ENCODE measurements at regions not wholly inside any gene's neighbourhood (a gene's known extent, or its start where the extent isn't known, plus 50 kb on each side); places are given as distances from the start of the nearest gene placed in this dataset.
"Not testable (repeated sequence)": the region's sequence is repeated elsewhere in the genome, so short reads cannot be mapped to it uniquely, and the experiment has no call there.

DNA sequence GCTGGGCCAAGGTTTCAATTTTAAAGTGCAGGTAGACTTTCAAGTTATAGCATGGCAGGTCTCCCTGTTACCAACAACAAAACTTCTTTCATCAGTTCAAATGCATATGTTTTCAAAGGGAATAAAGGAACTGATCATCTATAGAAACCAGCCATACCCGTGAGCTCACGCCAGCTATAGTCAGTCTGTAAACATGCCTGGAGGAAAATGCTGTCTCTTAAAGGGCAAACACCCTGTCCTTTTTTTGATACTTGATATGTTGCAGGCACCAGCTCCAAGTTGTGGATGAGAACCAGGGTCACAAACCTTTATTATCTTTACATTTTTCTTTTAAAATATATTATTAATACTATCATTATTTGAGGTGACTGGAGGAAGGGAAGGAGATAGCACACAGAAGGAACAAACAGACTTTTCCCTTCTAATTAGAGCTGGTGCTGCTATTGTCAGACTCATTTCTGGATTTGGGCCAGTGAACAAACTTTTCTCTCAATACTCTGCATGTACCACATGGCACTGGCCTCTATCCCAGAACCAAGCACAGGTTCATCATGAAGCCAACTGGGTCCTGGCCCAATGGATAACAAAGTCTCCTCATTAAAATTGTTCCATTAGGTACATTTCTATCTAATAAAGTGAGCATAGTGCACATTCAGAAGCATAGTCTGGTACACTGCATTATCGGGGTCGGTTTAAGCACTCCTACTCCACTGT, 1102.4 kb downstream of the SORCS3 start:
- DNase-seq: peak in 25 of 56 donors; percentile 1 to 60 (median 11)

DNA sequence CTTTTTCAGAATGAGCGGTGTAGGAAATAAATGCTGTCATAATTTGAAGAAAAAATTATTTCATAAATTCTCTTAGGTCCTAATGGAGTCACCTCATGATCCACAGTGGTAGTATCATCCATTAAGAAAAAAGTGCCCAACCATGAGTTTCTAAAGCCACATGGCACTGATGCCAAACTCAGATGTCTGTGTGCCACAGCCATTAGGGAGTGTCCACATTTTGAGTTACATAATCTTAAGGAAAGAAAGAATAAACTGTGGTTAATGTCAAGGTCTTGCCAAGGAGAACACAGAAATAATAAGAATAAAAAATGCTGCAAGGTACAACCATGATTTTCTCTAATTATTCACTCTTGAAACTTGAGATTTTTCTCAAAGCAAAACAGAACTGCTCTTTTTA, 1101.8 kb downstream of the SORCS3 start:
- no peak for DNase-seq

DNA sequence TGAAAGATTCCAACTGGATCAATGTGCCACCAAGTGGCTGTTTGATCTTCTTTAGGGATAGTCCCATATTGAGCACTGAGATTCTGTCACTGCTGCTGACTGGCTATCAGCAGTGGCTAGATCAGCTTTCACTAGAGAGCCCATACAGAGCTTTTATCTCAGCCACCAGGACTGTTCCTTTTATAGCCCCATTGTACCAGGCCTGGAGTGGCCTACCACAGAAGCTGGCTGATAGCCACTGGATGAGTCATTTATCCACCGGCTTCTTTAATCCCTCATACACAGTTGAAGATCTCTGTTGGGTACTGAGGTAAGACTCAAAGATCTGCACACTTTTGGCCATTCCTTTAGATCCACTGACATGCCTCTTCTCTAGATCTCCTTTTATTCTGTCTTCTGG, 1101.1 kb downstream of the SORCS3 start:
- no peak for DNase-seq

DNA sequence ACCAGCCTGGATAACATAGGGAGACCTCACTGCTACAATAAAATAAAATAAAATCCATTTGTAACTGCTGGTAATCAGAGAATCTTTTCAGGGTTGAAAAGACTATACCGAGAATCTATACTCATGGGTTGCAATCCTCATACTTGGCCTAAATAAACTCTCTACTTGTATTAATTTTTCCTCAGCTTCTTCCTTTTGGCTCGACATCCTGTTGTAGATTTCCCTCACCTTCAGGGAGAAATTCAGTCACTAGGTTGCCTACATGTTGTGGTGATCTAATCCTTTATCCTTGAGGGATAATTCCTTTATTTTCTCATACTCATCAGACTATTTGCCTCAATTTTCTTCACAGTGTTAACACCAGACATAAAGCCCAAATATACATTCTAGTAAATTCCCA, 1093.4 kb downstream of the SORCS3 start:
- DNase-seq: no peak

DNA sequence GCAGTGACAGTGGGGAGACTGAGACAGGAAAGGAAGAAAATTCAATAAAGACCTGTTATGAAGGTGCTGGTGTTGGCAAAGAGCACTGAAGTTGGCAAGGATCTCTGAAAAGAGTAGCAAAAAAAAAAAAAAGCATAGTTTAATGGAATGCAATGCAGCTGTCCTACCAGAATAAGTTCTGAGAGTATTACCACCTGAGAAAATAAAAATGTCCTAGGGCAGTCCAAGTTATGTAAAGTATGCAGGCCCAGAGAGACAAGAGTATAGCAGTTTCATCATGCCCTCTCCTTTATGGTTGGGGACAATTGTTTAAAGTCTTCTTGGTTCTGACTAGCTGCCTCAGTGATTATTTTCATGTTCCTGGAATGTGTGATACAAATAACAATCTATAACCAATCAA, 1092.8 kb downstream of the SORCS3 start:
- DNase-seq: no peak

DNA sequence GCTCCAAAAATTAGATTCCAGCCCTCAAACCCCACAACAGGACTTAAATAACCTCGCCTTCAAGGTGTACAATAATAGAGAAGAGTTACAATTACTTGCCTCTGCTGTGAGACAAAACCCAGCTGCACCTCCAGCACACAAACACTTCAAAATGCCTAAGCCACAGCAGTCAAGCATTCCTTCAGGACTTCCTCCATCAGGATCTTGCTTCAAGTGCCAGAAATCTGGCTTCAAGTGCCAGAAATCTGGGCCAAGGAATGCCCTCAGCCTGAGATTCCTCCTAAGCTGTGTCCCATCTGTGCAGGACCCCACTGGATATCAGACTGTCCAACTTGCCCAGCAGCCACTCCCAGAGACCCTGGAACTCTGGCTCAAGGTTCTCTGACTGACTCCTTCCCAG, 1088.3 kb downstream of the SORCS3 start:
- DNase-seq: no peak

DNA sequence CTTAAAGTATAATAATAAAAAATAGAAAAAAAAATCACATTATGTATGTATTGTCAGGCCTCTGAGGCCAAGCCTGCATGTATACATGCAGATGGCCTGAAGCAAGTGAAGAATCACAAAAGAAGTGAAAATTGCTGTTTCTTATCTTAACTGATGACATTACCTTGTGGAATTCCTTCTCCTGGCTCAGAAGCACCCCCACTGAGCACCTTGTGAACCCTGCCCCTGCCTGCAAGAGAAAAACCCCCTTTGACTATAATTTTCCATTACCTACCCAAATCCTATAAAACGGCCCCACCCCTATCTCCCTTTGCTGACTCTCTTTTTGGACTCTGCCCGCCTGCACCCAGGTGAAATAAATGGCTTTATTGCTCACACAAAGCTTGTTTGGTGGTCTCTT, 1086.5 kb downstream of the SORCS3 start:
- not testable (repeated sequence) for DNase-seq

DNA sequence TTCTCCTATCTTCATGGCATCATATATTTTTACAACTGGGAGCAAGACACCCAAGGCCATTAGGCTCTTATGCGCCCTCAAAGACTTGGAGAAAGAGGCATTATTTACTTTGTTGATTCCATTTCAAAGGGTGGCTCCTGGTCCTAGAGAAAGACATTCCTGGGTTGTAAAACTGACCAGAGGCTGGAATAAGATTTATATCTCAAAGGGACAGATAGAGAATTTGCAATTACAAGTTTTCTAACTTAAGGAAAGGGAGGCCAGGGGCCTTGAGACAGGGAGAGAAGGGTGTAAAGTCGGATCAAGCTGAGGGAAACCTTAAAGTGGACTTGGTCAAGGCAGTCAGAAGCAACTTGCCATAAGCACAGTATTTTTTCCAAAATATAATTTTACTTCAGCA, 1086.0 kb downstream of the SORCS3 start:
- DNase-seq: no peak

DNA sequence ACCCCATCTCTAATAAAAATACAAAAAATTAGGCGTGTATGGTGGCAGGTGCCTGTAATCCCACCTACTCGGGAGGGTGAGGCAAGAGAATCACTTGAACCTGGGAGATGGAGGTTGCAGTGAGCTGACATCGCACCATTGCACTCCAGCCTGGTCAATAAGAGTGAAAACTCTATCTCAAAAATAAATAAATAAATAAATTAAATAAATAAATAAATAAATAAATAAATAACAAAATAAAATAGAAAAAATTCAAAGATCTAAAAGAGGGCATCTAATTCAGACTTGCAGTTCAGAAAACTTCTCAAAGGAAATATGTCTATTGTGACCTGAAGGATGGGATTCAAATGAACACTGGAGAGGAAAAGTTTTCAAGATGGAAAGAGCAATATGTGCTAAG, 1085.1 kb downstream of the SORCS3 start:
- DNase-seq: no peak

DNA sequence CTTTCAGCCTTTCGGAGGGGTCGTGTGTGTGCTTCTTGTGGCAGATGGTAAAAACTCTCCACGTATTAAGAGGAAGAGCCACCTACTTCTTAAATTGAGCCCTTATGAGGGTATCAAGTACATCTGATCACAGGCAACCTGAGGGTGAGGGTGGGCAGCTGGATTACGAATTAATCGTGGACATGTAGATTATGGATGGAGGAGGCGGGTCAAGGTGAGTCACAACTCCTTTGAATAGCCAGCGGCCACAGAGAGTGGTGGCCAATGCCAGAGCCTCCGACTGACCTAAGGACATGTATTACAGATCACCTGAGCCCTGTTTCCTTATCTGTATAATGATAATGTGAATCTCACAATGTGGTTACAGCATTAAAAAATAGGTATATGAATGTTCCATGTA, 1083.9 kb downstream of the SORCS3 start:
- no peak for DNase-seq

DNA sequence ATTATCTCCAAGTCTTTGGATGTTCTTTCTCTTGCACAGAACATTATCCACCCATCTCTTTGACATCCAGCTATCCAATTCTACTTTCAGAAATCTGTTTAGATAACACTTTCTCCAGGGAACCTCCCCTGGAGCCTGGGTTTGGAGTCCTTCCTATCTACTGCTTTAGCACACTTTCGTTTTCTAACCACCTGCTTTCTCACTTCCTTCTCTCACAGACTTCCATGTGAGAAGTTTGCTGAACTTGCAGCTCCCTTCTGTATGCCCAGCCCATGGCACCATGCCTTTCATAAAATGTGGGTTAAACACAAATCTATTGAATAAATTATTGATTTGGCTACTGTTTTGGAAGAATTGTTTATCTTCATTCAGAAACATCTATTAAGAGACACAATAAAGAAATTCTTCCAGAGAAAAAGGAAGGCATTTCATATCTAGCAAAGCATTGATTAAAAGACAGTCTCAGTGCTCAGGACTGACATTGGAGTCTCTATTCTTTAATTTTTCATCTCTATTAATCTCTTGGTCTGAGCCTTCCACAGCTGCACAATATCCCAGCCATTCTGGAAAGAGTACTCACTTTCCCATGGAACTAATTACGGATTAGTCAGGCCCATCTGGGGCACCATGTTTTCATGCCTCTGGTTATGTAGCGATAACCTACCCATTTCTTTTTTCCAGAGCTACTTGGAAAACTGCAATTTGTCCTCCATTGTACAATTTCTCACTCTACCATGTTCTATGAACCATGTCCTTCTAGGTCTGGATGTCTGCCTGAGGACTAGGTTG, 1077.3 kb downstream of the SORCS3 start:
- DNase-seq: no peak

DNA sequence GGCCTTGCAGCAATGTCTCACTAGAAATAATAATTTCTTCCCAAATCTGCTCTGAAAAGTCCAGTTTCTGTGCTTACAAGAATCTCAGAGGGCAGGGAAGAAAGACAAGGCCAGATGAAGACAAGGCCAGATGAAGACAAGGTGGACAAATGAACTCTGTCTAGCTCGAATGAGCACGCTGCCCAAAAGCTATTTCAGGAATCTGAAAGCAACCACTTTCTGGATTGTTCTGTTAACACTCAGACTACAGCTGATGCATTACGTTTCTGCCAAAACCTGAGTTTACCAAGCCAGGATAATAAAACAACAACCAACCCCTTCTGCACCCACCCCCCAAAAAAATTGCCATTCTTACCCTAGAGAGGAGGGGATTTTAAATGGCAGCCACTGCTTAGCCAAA, 1073.6 kb downstream of the SORCS3 start:
- no peak for DNase-seq

DNA sequence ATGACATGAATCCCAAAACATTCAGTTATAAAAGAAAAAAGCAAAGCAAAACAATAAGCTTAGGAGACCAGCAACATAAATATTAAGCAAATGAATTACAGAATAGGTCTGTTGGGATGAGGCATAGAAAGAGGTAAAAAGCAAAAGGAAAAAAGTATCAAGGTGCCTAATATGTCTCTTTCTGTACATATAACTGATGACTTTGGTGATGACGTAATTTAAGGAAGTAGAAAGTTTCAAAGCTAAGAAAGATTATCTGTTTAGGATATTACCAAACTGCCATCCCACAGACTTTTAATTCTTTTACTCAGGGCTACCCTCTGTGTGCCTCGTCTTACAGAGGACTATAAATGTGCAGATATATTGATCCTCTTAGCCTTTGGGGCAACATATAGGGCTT, 1066.5 kb downstream of the SORCS3 start:
- DNase-seq: no peak

DNA sequence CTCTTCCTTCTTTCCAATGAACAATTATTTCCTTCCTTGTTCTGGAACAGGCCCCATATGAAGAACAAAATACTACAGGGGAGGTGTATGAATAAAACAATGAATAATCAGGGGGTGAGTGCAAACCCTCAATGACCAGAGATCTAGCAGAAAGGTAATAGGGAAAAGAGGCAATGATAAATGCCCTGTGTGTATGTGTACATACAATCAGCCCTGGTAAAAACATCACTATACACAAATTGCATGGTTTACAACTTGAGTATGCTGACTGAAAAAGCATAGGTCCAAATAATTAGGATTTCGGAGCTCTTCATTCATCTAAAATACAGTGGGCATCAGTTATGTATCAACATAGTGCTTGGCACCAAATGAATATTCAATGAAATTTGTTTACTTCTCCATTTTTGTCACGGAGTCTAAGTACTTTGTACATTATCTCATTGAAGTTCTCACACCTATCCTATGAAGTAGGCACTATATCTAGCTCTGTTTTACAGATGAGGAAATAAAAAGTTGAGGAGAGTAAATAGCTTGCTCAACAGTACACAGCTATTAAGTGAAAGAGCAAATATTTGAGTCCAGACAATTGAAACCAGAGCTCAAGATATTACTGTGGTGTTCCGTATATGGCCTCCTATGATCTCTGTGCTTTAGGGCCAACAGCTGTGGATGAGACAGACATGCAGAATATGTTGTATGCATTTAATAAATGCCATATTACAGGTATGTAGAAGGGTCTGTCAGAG, 1065.4 kb downstream of the SORCS3 start:
- DNase-seq: no peak

DNA sequence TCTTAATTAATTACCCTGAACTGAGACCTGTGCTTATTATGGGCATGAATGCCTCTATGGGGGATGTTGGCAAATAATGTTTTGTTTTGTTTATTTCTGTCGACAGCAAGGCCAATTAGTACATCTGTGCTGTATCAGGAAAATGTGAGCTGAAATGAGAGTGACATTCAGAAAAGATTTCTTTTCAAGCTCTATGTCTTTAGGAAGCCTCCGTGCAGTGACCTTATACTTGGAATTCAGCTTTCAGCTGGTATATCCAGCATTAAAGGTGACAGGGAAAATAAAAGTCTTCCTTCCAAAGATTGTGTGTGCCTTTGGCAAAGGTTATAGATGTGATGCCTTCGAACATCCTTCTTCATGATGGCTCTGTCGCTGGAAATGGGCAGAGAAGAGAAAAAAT, 1061.1 kb downstream of the SORCS3 start:
- no peak for DNase-seq

DNA sequence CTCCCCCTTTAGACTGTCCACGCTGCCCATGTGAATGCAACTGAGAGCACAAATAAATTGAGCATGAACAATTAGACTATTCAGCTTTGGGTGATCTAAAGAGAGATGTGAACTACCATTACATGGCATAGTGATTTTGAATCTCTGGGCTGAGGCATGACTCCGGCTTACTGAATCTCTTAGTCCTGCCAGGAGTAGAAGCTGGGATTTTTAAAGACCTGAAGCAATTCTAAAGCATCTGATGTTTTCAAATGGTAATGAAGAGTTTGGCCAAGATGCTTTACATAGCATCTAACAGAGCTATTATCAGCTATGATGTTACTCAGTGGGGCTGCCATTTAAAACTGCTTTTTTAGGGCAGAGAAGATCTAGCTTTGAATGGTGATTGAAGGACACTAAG, 1059.1 kb downstream of the SORCS3 start:
- DNase-seq: no peak

DNA sequence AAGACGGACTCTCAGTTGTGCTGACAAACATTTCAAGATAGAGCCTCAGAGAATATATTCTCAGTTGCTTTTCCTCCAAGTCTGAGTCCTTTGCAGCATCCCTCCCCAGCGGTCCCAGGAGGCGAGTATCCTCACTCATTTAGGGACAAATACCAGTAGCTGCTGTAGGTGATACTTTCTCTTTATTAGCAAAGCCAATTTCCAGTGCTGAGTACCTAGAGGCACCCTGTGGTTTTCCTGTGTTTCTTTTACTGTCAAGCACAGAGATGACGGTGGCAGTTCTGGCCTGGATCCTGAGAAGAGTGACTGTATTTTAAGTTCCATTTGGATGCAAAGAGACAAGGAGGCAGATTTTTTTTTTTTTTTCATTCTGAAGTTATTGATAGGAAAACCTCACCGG, 1058.4 kb downstream of the SORCS3 start:
- no peak for DNase-seq

DNA sequence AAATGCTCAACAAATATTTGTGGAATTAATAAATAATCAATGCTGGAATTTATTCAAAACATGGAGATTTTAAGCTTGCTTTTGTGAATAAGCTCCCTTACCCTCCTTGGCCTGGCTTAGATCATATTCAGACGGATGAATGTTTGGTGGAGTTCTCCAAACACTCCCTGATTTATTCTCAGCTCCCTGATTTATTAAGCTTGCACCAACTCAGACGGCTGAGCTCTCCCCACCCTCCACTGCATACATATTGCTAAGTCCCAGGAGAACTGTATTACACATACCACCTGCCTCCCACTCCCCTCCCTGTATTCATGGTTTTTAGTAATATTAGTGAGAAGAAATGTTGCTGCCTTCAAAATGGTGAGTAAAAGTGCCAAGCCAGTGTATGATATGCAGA, 1057.5 kb downstream of the SORCS3 start:
- DNase-seq: no peak

DNA sequence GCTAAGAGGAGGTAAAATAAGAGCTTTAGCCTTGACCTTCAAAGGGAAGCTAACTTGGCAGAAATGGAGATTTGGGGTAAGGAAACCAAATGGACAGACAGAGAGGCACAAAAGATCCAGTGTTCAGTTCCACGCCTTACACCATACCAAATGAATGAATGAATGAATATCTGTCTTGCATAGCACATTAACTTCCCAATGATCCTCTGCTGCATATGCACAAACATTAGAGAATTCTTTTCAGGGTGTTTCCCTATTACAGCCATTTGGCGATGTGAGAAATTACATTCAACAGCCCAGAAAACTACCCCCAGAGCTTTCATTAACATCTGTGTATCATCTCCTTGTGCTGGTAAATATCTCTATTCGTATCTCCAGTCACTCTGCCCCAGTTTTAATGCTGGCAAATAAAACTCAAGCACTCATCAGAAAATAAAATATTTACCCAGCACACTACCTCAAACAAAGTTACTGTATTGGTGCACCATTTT, 1056.2 kb downstream of the SORCS3 start:
- no peak for DNase-seq

DNA sequence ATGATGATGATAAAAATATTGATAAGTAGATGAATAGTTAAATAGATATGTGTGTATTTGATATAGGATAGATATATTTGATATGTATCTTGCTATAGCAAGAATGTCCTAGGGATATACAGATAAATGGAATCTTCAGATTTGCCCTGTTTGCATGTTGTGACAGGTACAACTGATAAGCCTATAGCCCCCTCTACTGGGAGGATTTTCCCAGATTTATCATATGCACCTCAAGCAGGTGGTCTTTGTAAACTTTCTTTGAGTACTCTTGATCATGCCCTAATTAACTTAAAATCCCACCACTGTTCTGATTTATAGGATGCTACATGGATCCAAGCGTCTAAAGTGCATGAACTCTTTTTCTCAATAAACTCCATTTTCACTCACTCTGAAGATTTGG, 1050.7 kb downstream of the SORCS3 start:
- DNase-seq: no peak

DNA sequence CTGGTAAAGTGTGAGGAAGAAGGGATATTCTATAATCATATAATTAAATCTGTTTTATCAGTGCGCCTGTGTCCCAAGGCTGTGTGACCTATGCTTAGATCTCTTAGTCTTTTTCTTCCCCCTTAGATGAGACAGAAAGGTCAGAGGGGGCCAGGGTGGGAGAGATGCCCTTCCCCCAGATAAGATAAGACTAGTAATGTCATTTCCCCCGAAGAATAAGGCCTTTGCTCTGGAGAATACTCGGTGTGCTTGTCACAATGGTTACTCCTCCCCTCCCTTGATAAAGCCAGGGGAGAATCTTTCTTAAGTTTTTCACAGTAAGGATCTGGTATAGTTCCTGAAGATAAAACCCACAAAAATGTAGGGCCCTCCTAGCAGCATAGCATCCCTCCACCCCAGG, 1041.8 kb downstream of the SORCS3 start:
- DNase-seq: no peak

DNA sequence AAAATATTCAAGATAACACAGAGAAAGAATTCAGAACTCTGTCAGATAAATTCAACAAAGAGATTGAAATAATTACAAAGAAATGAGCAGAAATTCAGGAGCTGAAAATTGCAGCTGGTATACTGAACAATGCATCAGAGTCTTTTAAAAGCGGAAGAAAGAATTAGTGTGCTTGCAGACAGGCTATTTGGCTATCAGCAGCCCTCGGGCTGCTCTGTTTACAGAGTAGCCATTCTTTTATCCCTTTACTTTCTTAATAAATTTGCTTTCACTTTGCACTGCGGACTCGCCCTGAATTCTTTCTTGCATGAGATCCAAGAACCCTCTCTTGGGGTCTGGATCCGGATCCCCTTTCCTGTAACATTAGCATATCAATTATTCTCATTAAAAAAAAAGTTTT, 1040.0 kb downstream of the SORCS3 start:
- no peak for DNase-seq
